Suprapubic skin (tissue), 4 donors: ENCODE measurements at regions not wholly inside any gene's neighbourhood (a gene's known extent, or its start where the extent isn't known, plus 50 kb on each side); places are given as distances from the start of the nearest gene placed in this dataset.

ENCODE experiments used
- POLR2A ChIP-seq, 2 donors: fragments of 450-650 bp; IDR thresholded peaks; one replicate each; pipeline ENCODE4 v1.6.1; 2017; ENCODE audit warnings: antibody characterized with exemption in 2 of 2, mild to moderate bottlenecking in 2 of 2, moderate library complexity in 2 of 2
- POLR2AphosphoS5 ChIP-seq, 3 donors: sonication (generic); formaldehyde crosslinking; IDR thresholded peaks; one replicate each; pipeline ENCODE4 v1.6.1; 2017; ENCODE audit warnings: antibody characterized with exemption in 3 of 3
- TF ChIP-seq, protein P1 (sequence below), 2 donors: fragments of 200-600 bp in 1 of 2; fragments of 450-650 bp in 1 of 2; sonication (generic) in 1 of 2; IDR thresholded peaks; one replicate each; pipeline ENCODE4 v1.5.1; 2016 to 2019; ENCODE audit warnings: antibody characterized with exemption in 2 of 2, mild to moderate bottlenecking in 1 of 2, moderate library complexity in 1 of 2

DNA sequence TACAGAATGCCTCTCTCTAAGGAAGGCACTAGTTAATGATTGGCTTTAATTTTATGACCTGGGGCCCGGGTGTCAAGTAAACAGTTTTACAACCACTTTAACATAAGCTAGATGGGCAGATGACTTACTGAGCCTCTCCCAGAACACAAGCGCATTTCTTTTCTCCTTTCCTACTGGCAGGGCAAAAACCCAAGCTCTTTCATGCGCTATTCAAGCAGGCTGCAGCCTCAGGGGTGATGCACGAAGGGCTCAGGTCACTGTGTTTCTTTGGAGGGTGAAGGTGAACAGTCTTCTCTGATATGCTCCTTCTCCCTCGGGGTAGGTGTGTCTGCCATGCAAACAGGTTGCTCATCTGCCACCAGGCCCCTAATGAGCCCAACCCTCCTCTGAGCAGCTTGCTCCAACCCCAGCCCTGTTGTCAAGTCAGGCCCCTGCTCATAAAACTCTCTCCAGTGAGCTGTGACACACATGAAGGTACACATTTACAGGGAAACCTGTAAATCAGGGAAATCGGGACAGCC lies 73.5 kb upstream of the CDH4 start:
- TF ChIP-seq POLR2AphosphoS5 (IDR thresholded peaks at IDR 0.05) (no peak), POLR2A (IDR thresholded peaks at IDR 0.05) (no peak)
- TF ChIP-seq, protein P1, sequence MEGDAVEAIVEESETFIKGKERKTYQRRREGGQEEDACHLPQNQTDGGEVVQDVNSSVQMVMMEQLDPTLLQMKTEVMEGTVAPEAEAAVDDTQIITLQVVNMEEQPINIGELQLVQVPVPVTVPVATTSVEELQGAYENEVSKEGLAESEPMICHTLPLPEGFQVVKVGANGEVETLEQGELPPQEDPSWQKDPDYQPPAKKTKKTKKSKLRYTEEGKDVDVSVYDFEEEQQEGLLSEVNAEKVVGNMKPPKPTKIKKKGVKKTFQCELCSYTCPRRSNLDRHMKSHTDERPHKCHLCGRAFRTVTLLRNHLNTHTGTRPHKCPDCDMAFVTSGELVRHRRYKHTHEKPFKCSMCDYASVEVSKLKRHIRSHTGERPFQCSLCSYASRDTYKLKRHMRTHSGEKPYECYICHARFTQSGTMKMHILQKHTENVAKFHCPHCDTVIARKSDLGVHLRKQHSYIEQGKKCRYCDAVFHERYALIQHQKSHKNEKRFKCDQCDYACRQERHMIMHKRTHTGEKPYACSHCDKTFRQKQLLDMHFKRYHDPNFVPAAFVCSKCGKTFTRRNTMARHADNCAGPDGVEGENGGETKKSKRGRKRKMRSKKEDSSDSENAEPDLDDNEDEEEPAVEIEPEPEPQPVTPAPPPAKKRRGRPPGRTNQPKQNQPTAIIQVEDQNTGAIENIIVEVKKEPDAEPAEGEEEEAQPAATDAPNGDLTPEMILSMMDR (IDR thresholded peaks at IDR 0.05), result no peak
